GM18907 (cell line): ENCODE measurements at regions not wholly inside any gene's neighbourhood (a gene's known extent, or its start where the extent isn't known, plus 50 kb on each side); places are given as distances from the start of the nearest gene placed in this dataset.

Experiments used
- ATAC-seq: cut with Tn5 transposase; IDR thresholded peaks from one replicate; pipeline ENCODE4 v1.9.1; 2021; ENCODE audit warnings: mild to moderate bottlenecking, moderate library complexity; ENCODE audit not compliant: unreplicated experiment

DNA sequence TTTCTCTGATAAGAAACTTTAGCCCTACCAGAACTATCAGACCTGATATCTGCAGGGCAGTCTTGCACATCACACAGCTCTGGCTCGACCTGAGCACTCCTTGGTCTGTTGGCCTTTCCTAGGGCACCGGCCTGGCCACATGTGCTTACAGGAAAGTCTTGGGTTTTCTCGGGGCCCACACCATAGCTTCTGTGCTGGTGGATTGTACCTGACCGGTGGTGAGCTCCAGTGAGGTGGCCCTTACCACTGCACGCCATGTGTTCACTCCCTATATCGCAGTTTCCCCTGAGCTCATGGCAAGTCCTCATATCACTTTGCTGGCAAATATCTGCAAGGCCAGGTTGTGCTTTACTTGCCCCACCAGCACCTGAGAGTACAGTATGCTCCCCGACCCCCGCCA is 2637.4 kb downstream of the ARAP2 start:
- no peak for ATAC-seq

DNA sequence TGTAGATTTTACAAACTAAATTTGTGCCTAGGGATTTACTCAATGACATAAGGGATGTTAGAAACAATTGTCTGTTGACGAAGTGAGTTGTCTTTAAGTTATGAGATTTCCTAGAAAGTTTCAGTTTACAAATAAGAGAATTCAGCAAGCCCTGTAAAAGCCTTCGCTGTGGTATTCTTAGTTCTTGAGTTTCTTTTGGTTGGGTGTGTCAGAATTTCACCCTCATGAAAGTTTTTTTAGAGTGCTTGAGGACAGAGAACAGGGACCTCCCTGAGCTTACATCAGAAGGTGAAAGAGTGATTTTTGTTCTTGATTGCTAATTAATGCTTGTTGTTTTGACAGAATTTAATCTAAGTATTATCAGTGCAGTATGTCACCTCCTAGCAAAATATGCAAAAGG is 2628.2 kb downstream of the ARAP2 start:
- ATAC-seq, result no peak

DNA sequence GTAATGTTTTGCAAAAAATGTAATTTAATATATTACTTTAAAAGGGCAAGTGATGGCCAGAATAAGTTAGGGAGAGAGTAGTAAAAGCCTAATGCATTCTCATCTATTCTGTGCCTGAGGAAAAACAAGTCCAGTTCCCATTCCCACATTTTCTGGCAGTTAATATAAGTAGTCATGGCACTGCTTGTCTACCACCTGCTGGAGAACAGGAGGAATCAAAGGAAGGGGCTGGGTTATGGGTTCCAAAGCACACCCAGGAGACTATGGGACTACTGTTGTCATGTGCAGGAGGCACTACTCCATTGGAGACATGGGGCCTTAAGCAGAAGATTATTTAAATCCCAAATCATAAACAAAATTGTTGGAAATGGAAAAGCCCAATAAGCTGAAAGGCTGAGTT is 2618.6 kb downstream of the ARAP2 start:
- ATAC-seq, result no peak

DNA sequence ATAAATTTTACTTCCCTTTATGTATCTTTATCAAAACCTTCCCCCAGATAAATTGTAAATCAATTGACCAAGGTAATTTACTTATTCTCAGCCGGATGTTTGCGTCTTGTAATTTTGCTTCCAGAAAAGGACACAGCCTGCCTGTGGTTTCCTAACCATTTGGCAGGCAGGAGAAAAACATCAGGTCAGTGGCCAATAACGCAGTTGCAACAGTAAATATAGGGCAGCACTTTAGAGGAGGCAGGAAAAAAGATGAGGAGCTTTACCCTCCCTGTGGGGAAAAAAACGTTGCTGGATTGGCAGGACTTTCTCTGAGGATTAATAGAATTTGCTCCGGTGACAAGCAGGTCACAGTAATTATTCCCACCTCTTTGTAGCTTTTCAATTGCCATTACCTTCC is 2618.1 kb downstream of the ARAP2 start:
- ATAC-seq, result no peak

DNA sequence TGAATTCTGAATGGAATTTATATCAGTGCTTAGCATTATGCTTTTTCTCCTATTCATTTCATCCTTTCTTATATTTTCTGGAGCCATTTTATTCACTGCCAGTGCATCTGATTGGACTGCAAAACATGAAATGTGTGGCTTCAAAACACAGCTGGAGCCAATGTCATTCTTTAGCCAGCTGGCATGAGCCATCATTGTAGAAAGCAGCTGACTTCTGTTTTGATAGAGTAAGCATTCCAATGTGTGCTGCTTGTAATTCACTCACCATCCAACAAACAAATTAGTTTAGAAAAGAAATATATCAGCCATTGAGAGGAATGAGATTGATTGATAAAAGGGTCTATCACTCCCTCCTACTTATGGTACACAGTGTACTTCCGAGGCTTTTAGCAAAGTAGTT is 2616.0 kb downstream of the ARAP2 start:
- ATAC-seq, result no peak

DNA sequence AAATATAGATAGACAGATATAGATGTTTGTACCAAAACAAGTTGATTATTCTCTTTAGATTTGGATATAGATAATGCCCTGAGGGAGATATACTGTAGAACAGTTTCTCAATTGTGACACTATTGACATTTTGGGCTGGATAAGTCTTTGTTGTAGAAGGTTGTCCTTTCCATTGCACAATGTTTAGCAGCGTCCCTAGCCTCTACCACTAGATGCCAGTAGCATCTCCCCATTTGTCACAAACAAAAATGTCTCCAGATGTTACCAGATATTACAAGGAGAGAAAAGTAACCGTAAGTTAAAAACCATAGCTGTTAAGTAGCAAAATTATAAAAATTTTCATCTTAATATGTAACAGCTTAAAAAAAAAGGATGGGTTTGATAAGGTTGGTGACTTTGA is 2595.3 kb downstream of the ARAP2 start:
- ATAC-seq, result no peak

DNA sequence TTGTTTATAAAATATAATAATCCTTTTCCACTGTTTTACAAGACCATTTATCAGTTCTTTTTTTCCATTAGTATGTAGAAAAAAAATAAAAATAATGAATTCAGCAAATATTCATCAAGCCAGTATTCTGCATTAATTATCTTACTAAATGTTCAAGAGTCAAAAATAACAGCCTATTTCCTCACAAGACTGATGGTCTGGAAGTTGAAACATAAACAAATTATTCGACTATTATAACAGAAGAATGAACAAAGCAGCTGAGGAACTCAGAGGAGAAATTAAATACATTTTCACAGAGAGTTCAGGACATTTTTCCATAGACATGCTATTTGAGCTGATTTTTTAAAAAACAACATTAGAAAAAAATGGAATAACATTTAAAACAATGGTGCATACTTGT is 2594.8 kb downstream of the ARAP2 start:
- ATAC-seq, result no peak

DNA sequence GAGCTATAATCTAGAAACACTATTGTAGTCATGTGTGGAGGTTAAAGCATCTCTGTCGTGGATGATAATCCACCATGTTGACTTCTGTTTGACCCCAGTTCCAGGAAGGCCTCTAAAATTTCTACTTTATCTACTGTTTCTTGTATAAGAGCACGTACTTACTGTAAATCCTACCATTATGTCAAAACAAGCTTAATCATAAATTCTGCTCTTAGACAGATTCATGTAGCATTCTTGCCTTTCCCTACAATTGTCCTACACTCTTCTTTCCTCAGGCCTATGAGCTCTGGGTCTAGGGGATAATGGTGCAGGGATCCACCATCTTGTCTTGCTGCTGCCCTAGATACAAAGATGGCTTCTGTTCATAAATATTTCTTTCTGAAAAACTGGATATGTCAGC is 2594.3 kb downstream of the ARAP2 start:
- no peak for ATAC-seq

DNA sequence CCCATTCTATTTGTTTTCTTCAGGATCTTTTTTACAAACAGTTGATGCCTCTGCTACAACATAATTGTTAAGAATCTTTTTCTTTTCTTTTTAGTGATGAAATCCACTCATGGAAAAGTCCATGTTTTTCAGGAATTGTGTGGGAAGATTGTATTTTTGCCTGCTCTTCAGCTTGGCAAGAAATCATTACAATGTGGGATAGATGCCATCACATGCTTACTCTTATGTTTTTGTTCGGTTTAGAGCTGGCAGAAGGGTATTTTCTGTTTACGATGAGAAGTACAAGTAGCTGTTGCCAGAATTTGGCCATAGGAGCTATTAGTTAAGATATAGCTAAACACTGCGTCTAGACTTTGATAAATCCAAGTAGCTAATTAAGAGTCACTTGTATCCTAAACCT is 2585.3 kb downstream of the ARAP2 start:
- no peak for ATAC-seq

DNA sequence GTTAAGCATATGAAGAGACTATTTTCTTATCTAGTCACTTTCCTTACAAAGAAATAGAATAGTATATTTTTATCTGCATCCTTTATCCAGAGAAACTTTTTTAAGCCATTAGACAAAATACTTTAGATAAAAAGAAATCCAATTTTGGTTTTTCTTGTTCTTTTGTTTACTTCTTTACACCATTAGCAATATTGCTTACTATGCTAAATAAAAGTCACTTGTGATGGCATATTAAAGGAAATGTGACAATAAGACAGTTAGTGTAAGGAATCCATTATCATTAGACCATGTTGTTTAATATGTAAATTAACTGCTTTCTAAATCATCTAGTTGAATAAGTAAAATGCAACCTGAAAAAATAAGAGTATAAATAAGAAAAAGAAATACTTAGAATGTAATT is 2582.7 kb downstream of the ARAP2 start:
- no peak for ATAC-seq

DNA sequence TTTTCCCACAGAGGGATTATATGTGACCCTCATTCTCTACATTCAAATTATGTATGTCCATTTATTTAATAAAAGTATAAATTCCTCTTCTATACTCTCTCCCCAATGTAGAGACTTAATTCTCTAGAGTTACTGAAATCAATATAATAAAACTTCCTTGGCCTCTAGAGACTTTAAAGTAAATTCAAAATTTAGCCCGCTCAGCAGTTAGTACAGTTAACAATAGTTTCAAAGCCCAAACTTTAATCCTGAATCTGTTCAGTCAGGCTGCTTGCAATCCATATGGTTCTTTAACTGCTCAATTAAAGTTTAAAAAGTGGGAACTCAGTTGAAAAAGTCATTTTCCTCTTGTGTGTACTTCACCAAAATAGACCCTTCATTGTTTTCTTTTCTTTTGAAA is 2558.4 kb downstream of the ARAP2 start:
- no peak for ATAC-seq

DNA sequence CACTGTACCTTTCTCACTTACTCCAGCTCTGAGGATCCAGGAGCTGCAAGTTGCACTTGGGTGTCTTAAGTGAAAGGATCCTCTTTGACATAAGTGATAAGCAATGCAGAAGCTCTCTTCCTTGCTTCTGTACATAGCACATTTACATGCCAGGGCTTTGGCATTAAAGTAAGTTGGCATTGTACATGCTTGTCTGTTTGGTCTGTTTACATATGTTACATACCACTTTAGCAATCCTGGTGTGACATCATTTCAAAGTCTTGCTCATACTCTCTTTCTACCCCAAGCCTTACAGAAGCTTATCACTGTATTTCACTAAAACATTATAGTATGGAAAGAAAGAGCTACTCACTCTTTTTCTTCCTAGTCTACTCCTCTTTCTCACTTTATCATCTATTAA is 2548.3 kb downstream of the ARAP2 start:
- ATAC-seq, result no peak

DNA sequence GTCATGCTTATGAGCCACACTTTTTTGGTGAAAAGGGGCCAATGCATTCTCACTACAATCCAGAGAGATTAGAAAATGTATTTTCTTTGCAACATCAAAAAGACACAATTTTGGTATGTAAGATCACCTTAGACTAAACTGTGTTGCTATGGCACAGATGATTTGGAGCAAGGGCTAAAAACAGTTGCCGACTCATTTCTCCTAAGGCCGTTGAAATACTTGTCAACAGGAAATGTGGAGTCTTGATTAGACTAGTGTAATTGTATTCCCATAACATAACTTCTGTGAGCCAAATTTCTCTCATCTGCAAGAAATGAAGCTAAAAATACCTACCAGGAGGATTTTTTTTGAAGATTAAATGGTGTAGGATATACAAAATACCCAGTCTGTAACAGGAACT is 2547.7 kb downstream of the ARAP2 start:
- no peak for ATAC-seq

DNA sequence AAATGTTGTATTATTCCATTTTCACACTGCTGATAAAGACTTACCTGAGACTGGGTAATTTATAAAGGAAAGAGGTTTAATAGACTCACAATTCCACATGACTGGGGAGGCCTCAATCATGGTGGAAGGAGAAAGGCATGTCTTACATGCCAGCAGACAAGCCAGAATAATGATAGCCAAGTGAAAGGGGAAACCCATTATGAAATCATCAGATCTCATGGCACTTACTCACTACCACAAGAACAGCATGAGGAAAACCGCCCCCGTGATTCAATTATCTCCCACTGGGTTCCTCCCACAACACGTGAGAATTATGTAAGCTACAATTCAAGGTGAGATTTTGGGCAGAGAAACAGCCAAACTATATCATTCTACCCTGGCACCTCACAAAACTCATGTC is 2535.1 kb downstream of the ARAP2 start:
- no peak for ATAC-seq

DNA sequence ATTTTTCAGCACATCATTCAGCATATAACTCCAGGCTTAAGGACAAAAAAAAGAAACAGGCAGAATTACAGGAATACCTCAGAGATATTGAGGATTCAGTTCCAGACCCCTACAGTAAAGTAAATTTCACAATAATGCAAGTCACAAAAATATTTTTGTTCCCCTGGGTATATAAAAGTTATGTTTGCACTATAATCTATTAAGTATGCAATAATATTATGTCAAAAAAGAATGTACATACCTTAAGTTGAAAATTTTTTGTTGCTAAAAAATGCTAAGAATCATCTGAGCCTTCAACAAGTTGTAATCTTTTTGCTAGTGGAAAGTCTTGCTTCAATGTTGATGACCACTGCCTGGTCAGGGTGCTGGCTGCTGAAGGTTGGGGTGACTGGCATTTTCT is 2532.5 kb downstream of the ARAP2 start:
- no peak for ATAC-seq

DNA sequence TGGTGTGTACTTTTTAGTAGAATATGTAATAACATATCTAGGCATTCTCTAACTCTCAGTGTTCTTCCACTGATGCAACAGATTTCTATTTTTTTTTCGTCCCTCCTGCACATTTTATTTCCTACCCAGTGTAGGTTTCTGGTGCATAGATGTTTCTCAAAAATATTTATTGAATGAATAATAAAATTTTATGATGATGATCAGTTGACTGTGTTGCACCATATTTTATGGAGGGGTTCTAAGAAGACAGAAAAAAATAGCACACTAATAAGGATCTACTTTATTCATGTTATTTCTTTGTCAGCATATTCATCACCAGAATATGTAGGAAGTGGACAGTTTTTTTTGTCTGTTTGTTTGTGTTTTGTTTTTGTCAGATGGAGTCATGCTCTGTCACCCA is 2529.3 kb downstream of the ARAP2 start:
- no peak for ATAC-seq

DNA sequence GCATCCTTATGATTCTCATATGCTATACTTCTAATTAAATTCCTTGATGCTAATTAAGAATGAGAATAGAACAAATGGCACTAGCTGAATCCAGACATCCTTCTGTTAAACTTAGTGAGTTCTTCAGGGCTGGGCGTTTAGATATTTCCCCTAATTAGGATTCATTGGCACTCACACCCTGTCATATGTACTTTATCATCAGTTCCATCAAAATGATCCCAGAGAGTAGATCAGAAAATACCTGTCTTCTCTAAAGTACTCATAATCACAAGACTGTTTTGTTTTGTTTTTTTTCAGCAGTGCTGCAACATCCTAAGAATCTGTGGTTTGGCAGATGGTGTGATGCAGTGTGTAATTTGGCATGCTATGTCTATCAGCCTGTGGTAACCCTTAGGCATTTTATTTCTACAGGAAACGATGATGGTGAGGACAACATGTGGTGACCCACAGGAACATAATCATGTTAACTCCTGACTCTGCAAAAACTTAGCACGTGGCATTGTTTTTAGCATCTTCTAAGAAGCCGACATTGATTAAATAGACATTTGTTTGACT is 2528.4 kb downstream of the ARAP2 start:
- ATAC-seq, result no peak

DNA sequence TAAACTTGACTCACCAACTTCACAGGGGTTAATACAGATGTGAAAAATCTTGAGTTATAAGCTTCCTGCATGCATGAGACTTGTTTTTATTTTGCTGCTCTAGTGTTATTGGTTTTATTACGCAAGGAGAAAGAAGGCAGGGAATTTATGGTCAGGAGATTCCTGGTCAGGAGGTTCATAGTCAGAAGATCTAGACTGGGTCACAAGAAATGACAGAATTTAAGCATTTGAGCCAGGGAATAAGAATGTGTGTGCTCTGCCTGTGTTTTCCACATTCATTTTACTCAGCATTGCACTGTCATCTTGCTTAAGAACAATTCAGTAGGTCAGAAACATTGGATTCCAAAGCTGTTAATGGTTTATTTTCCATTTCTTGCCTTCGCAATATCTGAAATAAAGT is 2522.1 kb downstream of the ARAP2 start:
- ATAC-seq, result no peak

DNA sequence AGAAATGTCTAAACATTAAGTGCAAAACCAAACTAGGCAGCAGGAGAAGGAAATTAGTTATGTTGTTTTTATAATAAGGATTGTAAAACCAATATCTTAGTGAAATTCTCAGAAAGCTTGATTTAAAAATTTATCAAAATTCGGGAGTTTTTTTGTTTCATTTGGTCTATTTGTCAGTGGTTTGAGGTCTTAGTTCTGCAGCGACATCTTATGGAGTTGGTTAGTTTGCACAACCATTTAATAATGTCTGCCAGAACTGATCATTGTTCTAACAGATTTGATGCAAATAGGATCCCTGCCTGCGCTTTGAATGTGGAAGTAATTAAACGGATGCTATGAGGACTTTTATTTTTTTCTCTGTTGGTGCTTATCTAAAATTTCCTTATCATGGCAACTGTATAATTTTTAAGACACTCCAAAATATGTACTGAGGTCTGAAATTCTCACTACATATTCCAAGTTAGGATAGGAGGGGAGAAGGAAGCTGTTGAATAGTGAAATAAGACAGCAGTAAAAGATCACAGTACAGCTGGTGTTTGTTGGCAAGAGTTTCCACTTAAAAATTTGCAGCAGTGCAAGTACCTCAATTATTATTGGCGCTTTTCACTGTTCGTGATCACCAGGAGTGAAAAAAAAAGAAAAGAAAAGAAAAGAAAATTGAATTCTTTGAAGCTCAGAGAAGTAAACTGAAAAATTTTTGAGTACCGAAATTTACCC is 2521.4 kb downstream of the ARAP2 start:
- no peak for ATAC-seq

DNA sequence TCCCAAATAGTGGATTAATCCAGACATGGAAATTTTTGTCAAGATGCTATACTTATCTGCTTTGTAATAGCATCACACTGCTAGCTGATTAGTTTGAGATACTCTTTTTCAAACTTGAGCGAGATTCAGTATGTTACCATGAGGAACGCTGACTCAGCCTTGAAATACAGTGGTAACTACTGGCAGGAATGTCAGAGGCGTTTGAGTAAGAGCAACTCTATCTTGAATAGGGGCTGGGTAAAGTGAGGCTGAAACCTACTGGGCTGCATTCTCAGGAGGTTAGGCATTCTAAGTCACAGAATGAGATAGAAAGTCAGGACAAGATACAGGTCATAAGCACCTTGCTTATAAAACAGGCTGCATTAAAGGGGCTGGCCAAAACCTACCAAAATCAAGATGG is 2519.6 kb downstream of the ARAP2 start:
- ATAC-seq, result no peak

DNA sequence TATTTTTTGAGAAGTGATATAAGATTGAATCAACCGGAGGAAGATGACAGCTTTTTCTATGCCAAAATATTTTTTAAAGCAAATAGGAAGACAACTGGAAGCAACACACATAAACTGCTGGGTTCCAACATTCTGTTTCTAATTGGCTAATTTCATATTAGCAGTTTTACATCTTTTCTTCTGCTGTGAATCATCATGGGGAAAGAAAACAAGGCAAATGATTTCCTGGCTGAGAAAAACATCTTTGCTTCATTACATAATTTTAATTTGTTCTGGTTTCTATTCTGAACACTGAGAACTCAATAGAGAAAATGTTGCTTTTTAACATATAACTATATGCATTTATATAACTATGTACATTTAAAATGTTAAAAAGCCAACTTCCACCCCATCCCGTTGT is 2518.5 kb downstream of the ARAP2 start:
- ATAC-seq, result no peak

DNA sequence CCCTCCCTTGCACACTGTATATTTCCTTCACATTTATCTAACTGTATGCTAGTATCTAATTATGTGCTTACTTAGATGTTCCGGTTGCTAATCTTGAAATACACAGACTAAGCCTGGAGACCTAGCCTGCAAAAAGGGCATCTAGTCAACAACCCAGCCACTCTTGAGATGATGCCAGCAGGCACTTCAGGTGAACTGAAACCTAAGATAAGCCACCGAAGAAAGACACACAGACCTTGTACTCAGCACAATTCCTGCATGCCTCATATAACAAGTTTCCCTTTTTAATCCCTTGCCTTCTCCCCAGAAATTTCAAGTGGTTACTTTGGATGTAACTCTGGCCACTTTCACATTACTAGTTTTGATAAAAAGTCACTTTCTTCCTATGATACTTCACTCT is 2506.6 kb downstream of the ARAP2 start:
- no peak for ATAC-seq
